ENCODE measurements at regions not wholly inside any gene's neighbourhood (a gene's known extent, or its start where the extent isn't known, plus 50 kb on each side); places are given as distances from the start of the nearest gene placed in this dataset.

DNA sequence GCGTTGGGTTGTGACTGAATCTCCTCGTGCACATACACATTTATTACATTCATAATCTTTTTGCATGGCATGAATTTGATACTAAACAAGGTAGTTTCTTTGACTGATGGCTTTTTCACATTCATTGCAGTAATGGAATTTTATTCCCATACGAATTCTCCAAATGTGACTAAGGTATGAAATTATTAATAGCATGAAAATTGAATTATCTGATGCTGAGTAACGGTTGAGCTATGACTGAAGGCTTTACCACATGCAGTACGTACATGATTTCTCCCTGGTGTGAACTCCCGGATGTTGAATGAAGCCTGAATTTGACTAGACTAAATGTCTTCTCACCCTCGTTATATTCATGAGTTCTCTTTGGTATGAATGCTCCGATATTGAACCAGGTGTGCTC is 104.4 kb upstream of the C1GALT1 start:
- Histone ChIP-seq H3K9me3 (peaks cover 0 to 5% (median 0%) of the 10 kb centered on the region in 3 donors), H3K27me3 (no peaks in the 10 kb centered on the region), H3K4me1 (no peaks in the 10 kb centered on the region), H3K4me3 (no peak overlapping the region), H3K27ac (no peak overlapping the region), H3K36me3 (no peaks in the 10 kb centered on the region)
- 67 to 84% methylated on average over 5 to 8 of the region's 8 CpGs for WGBS, 2 donors (ENCODE audit: low coverage in 1 of 2)
- no peak for ATAC-seq
- no peak for TF ChIP-seq POLR2AphosphoS5 (IDR thresholded peaks at IDR 0.05)

DNA sequence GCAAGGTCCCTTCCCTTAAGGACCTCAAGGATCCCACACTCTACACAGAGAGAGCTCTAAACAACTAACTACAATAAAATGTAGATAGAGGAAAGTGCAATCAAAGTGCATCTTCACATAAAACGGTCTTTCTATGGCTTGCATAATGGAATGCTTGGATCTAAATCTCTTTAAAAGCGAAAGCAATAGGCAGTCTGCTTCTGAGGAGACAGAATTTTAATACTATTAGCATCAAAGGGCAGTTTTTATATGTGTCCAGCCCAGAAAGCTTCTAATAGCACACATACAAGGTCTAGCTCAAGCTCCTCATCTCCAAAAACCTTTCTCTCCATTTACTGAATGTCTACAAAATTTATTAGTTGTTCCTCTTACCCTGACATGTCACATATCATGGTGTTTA is 101.5 kb upstream of the C1GALT1 start:
- H3K27me3 ChIP-seq, result no peaks in the 10 kb centered on the region
- H3K27ac ChIP-seq, result no peak overlapping the region
- WGBS, 2 donors (ENCODE audit: low coverage in 1 of 2), result 29 to 38% methylated on average over 2 of the region's 2 CpGs
- TF ChIP-seq, protein P1, sequence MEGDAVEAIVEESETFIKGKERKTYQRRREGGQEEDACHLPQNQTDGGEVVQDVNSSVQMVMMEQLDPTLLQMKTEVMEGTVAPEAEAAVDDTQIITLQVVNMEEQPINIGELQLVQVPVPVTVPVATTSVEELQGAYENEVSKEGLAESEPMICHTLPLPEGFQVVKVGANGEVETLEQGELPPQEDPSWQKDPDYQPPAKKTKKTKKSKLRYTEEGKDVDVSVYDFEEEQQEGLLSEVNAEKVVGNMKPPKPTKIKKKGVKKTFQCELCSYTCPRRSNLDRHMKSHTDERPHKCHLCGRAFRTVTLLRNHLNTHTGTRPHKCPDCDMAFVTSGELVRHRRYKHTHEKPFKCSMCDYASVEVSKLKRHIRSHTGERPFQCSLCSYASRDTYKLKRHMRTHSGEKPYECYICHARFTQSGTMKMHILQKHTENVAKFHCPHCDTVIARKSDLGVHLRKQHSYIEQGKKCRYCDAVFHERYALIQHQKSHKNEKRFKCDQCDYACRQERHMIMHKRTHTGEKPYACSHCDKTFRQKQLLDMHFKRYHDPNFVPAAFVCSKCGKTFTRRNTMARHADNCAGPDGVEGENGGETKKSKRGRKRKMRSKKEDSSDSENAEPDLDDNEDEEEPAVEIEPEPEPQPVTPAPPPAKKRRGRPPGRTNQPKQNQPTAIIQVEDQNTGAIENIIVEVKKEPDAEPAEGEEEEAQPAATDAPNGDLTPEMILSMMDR (IDR thresholded peaks at IDR 0.05), result no peak
- TF ChIP-seq EP300 (IDR thresholded peaks at IDR 0.05), result no peak
- no peak for TF ChIP-seq POLR2A (IDR thresholded peaks at IDR 0.05)
- TF ChIP-seq POLR2AphosphoS5 (IDR thresholded peaks at IDR 0.05), result no peak
- H3K4me1 ChIP-seq, result no peaks in the 10 kb centered on the region
- H3K9me3 ChIP-seq, result peaks cover 0 to 9% (median 0%) of the 10 kb centered on the region in 3 donors
- no peak overlapping the region for H3K4me3 ChIP-seq
- ATAC-seq, result no peak
- no peaks in the 10 kb centered on the region for H3K36me3 ChIP-seq

DNA sequence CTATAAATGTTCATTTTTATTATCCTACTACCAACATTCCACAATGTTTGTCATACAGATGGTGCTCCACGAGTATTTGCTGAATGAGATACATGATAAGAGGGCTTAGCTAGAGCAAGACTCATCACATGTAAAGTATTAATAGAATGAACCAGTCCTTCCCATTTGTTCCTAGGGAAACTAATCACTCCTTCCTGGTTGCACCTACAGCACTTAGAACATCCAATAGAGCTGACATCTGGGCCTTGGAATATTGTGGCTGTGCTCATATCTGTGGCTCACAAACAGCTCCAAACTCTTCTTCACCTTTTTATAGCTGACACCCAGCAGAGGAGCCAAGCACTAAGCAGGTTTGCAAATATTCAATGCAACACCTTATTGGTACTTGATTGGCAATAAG is 91.9 kb upstream of the C1GALT1 start:
- peaks cover 0 to 12% (median 0%) of the 10 kb centered on the region in 3 donors for H3K9me3 ChIP-seq
- TF ChIP-seq POLR2AphosphoS5 (IDR thresholded peaks at IDR 0.05) (no peak), POLR2A (IDR thresholded peaks at IDR 0.05) (no peak)
- H3K27me3 ChIP-seq, result peaks cover 12% of the 10 kb centered on the region
- no peaks in the 10 kb centered on the region for H3K4me1 ChIP-seq
- no peak overlapping the region for H3K27ac ChIP-seq
- H3K36me3 ChIP-seq, result no peaks in the 10 kb centered on the region
- no peak overlapping the region for H3K4me3 ChIP-seq
- WGBS, 2 donors (ENCODE audit: low coverage in 1 of 2), result 50 to 77% methylated on average over 1 of the region's 1 CpG
- ATAC-seq, result no peak

DNA sequence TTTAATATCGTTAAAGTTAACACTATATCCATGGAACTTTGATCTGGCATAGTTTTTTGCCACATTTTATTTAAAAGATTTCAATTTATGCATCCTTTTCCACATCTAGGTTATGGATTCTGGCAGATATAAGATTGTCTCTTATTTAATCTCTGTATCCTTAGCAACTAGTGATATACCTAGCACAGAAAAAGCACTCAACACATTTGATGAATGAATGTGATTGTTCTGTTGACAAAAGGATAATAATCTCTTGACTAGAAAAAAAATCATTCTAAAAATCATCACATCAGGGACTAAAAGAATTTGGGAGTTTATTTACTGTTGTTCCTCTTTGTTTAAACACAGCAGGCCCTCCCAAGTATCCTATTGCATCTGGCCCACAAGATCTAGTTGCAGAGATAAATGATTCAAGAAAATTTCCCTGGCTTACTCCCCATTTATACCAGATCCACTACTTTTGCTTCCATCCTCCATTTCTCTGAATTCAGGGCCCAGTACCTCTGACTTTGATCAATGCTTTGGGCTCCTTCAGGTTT is 84.0 kb upstream of the C1GALT1 start:
- no peaks in the 10 kb centered on the region for H3K27me3 ChIP-seq
- no peak overlapping the region for H3K27ac ChIP-seq
- no peak for ATAC-seq
- H3K4me1 ChIP-seq, result peaks cover 0 to 14% (median 6%) of the 10 kb centered on the region in 3 donors
- H3K4me3 ChIP-seq, result no peak overlapping the region
- TF ChIP-seq POLR2AphosphoS5 (IDR thresholded peaks at IDR 0.05) (no peak), POLR2A (IDR thresholded peaks at IDR 0.05) (no peak), EP300 (IDR thresholded peaks at IDR 0.05) (no peak)
- TF ChIP-seq, protein P1 (IDR thresholded peaks at IDR 0.05), result no peak
- H3K9me3 ChIP-seq, result no peaks in the 10 kb centered on the region
- no peaks in the 10 kb centered on the region for H3K36me3 ChIP-seq
- WGBS, 2 donors (ENCODE audit: low coverage in 1 of 2), result 93 to 97% methylated on average over 1 of the region's 1 CpG

DNA sequence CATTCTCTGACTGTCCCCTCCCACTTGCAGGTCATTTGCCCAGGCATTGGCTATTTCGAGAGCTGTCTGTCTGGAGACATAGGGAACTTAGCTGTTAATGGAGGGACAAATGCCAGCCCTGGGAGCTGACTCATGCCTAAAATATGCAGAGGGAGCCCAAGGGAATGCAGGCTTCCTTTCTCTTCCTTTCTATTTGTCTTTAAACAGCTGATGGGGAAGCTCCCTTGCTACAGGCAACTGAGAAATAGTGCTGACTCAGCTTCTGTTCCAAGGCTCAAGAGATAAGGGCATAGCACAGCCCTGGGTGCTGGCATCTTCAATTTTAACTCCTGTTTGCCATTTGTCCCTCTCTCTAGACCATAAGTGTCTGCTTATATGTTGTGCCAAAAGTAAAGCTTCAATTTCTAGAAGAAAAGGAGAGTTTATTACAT is 82.7 kb upstream of the C1GALT1 start:
- H3K4me1 ChIP-seq, result peaks cover 0 to 14% (median 6%) of the 10 kb centered on the region in 3 donors
- H3K27me3 ChIP-seq, result no peaks in the 10 kb centered on the region
- 0 to 17% methylated on average over 1 of the region's 1 CpG for WGBS, 2 donors (ENCODE audit: low coverage in 1 of 2)
- no peak for TF ChIP-seq POLR2A (IDR thresholded peaks at IDR 0.05)
- TF ChIP-seq, protein P1 (IDR thresholded peaks at IDR 0.05), result no peak
- TF ChIP-seq POLR2AphosphoS5 (IDR thresholded peaks at IDR 0.05), result no peak
- no peak for TF ChIP-seq EP300 (IDR thresholded peaks at IDR 0.05)
- no peak overlapping the region for H3K27ac ChIP-seq
- ATAC-seq, result peak; percentile 86
- H3K36me3 ChIP-seq, result no peaks in the 10 kb centered on the region
- H3K4me3 ChIP-seq, result no peak overlapping the region
- no peaks in the 10 kb centered on the region for H3K9me3 ChIP-seq

DNA sequence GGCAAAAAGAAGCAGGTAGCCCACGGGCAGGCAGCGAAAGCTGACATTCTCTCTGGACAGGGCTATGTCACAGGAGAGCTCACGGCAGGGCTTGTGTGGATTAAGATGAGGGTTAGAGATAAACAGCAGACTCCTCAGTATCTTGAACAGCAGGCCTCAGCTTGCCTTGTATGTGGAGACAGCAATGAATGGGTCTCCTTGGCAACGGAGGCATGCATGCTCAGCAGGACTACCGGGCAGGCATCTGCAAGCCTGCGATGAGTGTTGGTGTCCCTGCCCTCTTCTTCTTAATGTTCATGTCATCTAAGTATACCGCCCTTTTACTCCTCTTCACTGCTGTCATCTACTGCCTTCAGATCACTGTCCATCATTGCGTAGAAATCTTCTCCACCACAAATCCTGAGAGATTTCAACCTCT is 81.9 kb upstream of the C1GALT1 start:
- Histone ChIP-seq H3K27ac (no peak overlapping the region), H3K36me3 (no peaks in the 10 kb centered on the region), H3K27me3 (no peaks in the 10 kb centered on the region), H3K4me3 (no peak overlapping the region), H3K9me3 (no peaks in the 10 kb centered on the region), H3K4me1 (peaks cover 0 to 14% (median 6%) of the 10 kb centered on the region in 3 donors)
- no peak for TF ChIP-seq POLR2A (IDR thresholded peaks at IDR 0.05)
- TF ChIP-seq, protein P1 (IDR thresholded peaks at IDR 0.05), result no peak
- no peak for ATAC-seq
- WGBS, 2 donors (ENCODE audit: low coverage in 1 of 2), result 60 to 61% methylated on average over 4 to 5 of the region's 8 CpGs

Data from gastroesophageal sphincter (tissue), 4 donors.